Duodenal mucosa (tissue), 2 donors: ENCODE measurements at regions not wholly inside any gene's neighbourhood (a gene's known extent, or its start where the extent isn't known, plus 50 kb on each side); places are given as distances from the start of the nearest gene placed in this dataset.
"Not testable (repeated sequence)": the region's sequence is repeated elsewhere in the genome, so short reads cannot be mapped to it uniquely, and the experiment has no call there.

Experiments
- H3K27ac ChIP-seq: one replicate; pipeline ENCODE4 v1.7.0; 2013; ENCODE audit warnings: low read depth, low read length
- H3K27me3 ChIP-seq, 2 donors: one replicate each; pipeline ENCODE4 v1.7.0; 2013; ENCODE audit warnings: low read length in 2 of 2, control low read depth in 1 of 2; ENCODE audit not compliant: insufficient read depth in 2 of 2, control insufficient read depth in 1 of 2
- H3K36me3 ChIP-seq, 2 donors: one replicate each; pipeline ENCODE4 v1.7.0; 2013; ENCODE audit warnings: low read length in 2 of 2, control low read depth in 1 of 2; ENCODE audit not compliant: insufficient read depth in 2 of 2, control insufficient read depth in 1 of 2
- H3K4me1 ChIP-seq, 2 donors: one replicate each; pipeline ENCODE4 v1.7.0; 2013; ENCODE audit warnings: low read length in 2 of 2, control low read depth in 1 of 2; ENCODE audit not compliant: insufficient read depth in 2 of 2, control insufficient read depth in 1 of 2
- H3K4me3 ChIP-seq, 2 donors: one replicate each; pipeline ENCODE4 v1.7.0; 2013; ENCODE audit warnings: low read length in 2 of 2, low read depth in 1 of 2
- H3K9ac ChIP-seq, 2 donors: one replicate each; pipeline ENCODE4 v1.7.0; 2013; ENCODE audit warnings: low read length in 2 of 2, low read depth in 1 of 2
- H3K9me3 ChIP-seq, 2 donors: one replicate each; pipeline ENCODE4 v1.7.0; 2013; ENCODE audit warnings: low read length in 2 of 2, control low read depth in 1 of 2; ENCODE audit not compliant: control insufficient read depth in 1 of 2

DNA sequence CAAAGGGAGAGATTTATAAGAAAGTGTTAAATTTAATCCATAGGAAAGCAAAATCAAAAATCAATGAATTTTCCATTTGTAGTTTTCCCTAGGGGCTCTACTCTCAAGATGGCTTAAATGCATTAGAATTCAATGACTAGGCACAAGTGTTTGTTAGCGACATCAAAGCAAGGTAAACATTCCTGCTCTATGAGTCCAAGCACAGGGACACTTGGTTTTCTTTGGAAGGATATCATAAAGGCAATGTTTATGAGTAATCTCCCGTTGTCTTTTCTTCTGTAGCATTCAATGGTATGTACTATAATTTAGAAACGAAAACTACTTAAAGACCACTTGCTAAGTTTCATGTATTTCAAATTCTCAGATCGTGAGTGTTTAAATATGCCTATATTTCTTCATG, 54.8 kb upstream of the ZNF717 start:
- not testable (repeated sequence) for H3K36me3 ChIP-seq, H3K9me3 ChIP-seq, H3K27me3 ChIP-seq, H3K4me3 ChIP-seq, H3K27ac ChIP-seq, H3K4me1 ChIP-seq, H3K9ac ChIP-seq

- not testable (repeated sequence) for H3K9me3 ChIP-seq, H3K27ac ChIP-seq, H3K27me3 ChIP-seq, H3K9ac ChIP-seq, H3K36me3 ChIP-seq, H3K4me3 ChIP-seq, H3K4me1 ChIP-seq
These were observed 65.1 kb upstream of the ZNF717 start for GRCh38 chr3:75850301-75851008.

DNA sequence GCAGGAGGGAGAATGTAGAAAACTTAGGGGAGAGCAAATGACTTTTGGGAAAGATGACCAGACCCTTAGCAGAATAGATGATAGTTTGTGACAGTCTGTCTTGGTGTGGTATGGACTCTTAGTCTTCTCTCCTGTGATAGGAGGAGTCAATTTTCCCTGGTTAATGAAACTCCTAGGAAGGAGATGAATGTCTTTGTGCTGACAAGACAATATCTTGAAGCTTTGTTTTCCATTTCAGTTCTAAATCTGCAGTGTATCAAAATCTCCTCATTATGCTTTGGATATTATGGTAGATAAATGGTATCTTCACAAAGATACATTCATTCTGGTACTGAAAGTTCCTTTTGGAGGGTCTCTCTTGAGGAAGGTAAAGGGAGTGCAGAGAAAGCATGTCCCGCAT, 77.8 kb upstream of the ZNF717 start:
- Histone ChIP-seq H3K4me1 (no peaks in the 10 kb centered on the region), H3K4me3 (no peak overlapping the region), H3K27ac (no peak overlapping the region), H3K27me3 (no peaks in the 10 kb centered on the region), H3K36me3 (no peaks in the 10 kb centered on the region), H3K9ac (no peak overlapping the region), H3K9me3 (no peaks in the 10 kb centered on the region)

DNA sequence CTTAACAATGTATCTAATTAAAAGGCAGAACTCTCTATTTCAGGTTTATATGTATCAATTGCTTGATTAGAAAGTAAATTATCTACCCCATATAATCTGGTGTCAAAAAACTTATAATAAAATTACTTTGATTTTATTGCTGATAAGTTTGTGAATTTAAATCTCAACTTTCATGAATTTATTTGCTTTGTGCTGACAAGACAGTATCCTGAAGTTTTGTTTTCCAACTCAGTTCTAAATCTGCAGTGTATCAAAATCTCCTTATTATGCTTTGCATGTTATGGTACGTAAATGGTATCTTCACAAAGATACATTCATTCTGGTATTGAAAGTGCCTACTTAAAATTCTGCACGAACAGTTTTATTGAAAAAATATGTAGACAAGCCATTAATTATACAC, 78.5 kb upstream of the ZNF717 start:
- Histone ChIP-seq H3K9me3 (no peaks in the 10 kb centered on the region), H3K36me3 (no peaks in the 10 kb centered on the region)

DNA sequence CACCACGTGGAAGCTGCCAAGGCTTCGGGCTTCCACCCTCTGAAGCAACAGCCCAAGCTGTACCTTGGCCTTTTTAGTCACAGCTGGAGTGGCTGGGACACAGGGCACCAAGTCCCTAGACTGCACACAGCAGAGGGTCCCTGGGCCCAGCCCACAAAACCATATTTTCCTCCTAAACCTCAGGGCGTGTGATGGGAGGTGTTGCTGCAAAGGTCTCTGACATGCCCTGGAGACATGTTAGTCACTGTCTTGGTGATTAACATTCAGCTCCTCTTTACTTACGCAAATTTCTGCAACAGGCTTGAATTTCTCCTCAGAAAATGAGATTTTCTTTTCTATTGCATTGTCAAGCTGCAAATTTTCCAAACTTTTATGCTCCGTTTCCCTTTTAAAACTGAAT, 98.4 kb upstream of the ZNF717 start:
- H3K4me1 ChIP-seq, H3K4me3 ChIP-seq, H3K9ac ChIP-seq, H3K27me3 ChIP-seq, H3K36me3 ChIP-seq, H3K27ac ChIP-seq, H3K9me3 ChIP-seq: not testable (repeated sequence)

More for the DNA sequence above, 78.5 kb upstream of the ZNF717 start:
- H3K4me3 ChIP-seq, result no peak overlapping the region
- H3K9ac ChIP-seq, result no peak overlapping the region
- no peaks in the 10 kb centered on the region for H3K27me3 ChIP-seq
- H3K4me1 ChIP-seq, result no peaks in the 10 kb centered on the region
- H3K27ac ChIP-seq, result no peak overlapping the region

GRCh38 chr3:75886971-75887526, 101.7 kb upstream of the ZNF717 start:
- Histone ChIP-seq H3K27me3 (no peaks in the 10 kb centered on the region), H3K27ac (no peak overlapping the region), H3K9me3 (no peaks in the 10 kb centered on the region), H3K4me3 (no peak overlapping the region), H3K4me1 (no peaks in the 10 kb centered on the region), H3K36me3 (no peaks in the 10 kb centered on the region), H3K9ac (no peak overlapping the region)

GRCh38 chr3:75894234-75894633, 108.9 kb upstream of the ZNF717 start:
- H3K36me3 ChIP-seq, result no peaks in the 10 kb centered on the region
- no peaks in the 10 kb centered on the region for H3K4me1 ChIP-seq
- H3K27ac ChIP-seq, result no peak overlapping the region

DNA sequence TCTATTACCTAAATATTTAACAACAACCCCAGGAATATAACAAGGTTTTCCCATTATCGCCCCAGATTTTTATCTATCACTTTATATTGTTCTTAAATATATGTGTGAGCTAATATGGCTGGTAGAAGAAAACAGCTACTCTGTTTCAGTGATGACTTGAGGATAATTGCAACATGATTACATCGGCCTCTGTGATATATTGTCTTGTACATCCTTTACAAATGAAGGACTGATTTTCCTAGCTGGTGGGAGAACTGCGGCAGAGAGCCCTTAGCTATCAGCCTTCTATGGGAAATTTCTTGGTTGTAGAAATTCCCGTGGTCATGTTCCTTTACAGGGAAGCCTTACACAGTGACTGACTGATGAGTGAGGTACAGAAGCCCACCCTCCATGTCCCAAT, 110.9 kb upstream of the ZNF717 start:
- Histone ChIP-seq H3K4me3 (no peak overlapping the region), H3K27me3 (no peaks in the 10 kb centered on the region), H3K27ac (no peak overlapping the region), H3K4me1 (no peaks in the 10 kb centered on the region), H3K9me3 (no peaks in the 10 kb centered on the region), H3K9ac (no peak overlapping the region), H3K36me3 (no peaks in the 10 kb centered on the region)

More at GRCh38 chr3:75894234-75894633, 108.9 kb upstream of the ZNF717 start:
- Histone ChIP-seq H3K4me3 (no peak overlapping the region), H3K27me3 (no peaks in the 10 kb centered on the region), H3K9ac (no peak overlapping the region), H3K9me3 (no peaks in the 10 kb centered on the region)

DNA sequence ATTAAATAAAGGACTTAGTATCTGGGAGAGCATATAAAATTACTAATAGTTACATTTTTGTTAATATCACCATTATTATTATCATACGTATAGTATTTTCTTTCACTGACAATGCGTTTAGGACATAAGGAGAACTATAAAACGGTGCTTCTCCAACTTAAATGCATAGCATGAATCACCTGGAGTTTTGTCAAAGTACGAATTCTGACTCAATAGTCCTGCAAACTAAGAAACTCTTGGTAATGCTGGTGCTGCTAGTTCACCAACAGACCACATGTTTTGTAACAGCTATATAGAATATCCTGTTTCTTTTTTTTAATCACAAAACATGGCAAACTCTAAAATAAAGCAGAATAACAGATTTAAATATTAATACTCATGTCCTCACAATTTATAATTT, 116.1 kb upstream of the ZNF717 start:
- not testable (repeated sequence) for H3K27ac ChIP-seq, H3K9me3 ChIP-seq, H3K4me1 ChIP-seq, H3K36me3 ChIP-seq, H3K4me3 ChIP-seq, H3K9ac ChIP-seq, H3K27me3 ChIP-seq

DNA sequence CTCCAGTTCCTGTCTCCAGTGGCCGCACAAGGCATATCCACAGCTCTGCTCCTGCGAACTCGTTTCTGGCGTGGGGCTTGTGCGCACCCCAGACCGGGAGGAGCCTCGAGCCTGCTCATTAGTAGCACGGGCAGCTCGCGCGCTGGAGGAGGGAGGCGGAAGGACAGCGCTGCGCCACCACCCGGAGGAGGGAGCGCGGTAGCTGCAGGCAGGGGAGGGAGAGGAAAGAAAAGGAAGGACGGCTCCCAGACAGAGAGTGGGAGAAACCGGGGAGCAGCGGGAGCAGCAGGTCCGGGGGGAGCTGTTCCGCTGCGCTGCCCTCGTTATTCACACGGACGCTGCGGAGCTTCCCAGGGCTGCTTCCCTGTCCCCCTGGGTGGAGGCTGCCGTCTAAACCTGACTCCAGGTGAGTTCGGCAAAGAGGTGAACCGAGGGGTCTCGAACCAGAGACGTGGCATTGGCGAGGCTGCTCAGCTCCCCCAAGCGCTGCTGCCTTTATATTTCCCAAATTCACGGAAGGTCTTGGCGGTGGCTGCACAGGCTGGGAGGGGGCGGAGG, 121.3 kb upstream of the ZNF717 start:
- H3K4me3 ChIP-seq, result no peak overlapping the region

More for the DNA sequence above, 121.3 kb upstream of the ZNF717 start:
- Histone ChIP-seq H3K36me3 (no peaks in the 10 kb centered on the region), H3K9ac (no peak overlapping the region), H3K27ac (no peak overlapping the region), H3K27me3 (no peaks in the 10 kb centered on the region), H3K9me3 (no peaks in the 10 kb centered on the region), H3K4me1 (no peaks in the 10 kb centered on the region)
